ENCODE measurements at regions not wholly inside any gene's neighbourhood (a gene's known extent, or its start where the extent isn't known, plus 50 kb on each side); places are given as distances from the start of the nearest gene placed in this dataset.

GRCh38 chr1:102751111-102751510 lies 357.2 kb downstream of the COL11A1 start:
- DNase-seq (no peak), ATAC-seq (no peak)
- H3K4me3 ChIP-seq, result no peak overlapping the region
- H3K27me3 ChIP-seq, result no peaks in the 10 kb centered on the region
- TF ChIP-seq CTCF (IDR thresholded peaks at IDR 0.05), result no peak
- no peaks in the 10 kb centered on the region for H3K9me3 ChIP-seq
- H3K27ac ChIP-seq, result no peak overlapping the region
- H3K36me3 ChIP-seq, result no peaks in the 10 kb centered on the region
- intact Hi-C loops (cut with DNase I), result loop anchor here (5.0 kb wide), 1 partner anchor 134 kb away; no protein-coding TSS in a partner anchor
- H3K4me1 ChIP-seq, result no peaks in the 10 kb centered on the region

- no peaks in the 10 kb centered on the region for H3K27me3 ChIP-seq
- no peaks in the 10 kb centered on the region for H3K9me3 ChIP-seq
- H3K4me1 ChIP-seq, result no peaks in the 10 kb centered on the region
- DNase-seq (no peak), ATAC-seq (no peak)
- H3K36me3 ChIP-seq, result no peaks in the 10 kb centered on the region
- no peak overlapping the region for H3K4me3 ChIP-seq
- TF ChIP-seq CTCF (IDR thresholded peaks at IDR 0.05), result no peak
- intact Hi-C loops (cut with DNase I), result no loop called here
- H3K27ac ChIP-seq, result no peak overlapping the region
These were observed 365.9 kb downstream of the COL11A1 start for GRCh38 chr1:102742426-102742825.

- no peak overlapping the region for H3K4me3 ChIP-seq
- H3K4me1 ChIP-seq, result no peaks in the 10 kb centered on the region
- DNase-seq, result no peak
- no peaks in the 10 kb centered on the region for H3K27me3 ChIP-seq
- TF ChIP-seq CTCF (IDR thresholded peaks at IDR 0.05), result no peak
- no peak for ATAC-seq
- intact Hi-C loops (cut with DNase I), result no loop called here
- H3K27ac ChIP-seq, result no peak overlapping the region
- no peaks in the 10 kb centered on the region for H3K36me3 ChIP-seq
- H3K9me3 ChIP-seq, result no peaks in the 10 kb centered on the region
These were observed 374.7 kb downstream of the COL11A1 start for GRCh38 chr1:102733491-102734236.

- intact Hi-C loops (cut with DNase I), result no loop called here
- ATAC-seq, result no peak
- no peak for DNase-seq
- H3K9me3 ChIP-seq, result no peaks in the 10 kb centered on the region
- no peak overlapping the region for H3K4me3 ChIP-seq
- TF ChIP-seq CTCF (IDR thresholded peaks at IDR 0.05), result no peak
- H3K27ac ChIP-seq, result no peak overlapping the region
- H3K27me3 ChIP-seq, result no peaks in the 10 kb centered on the region
- no peaks in the 10 kb centered on the region for H3K36me3 ChIP-seq
- no peaks in the 10 kb centered on the region for H3K4me1 ChIP-seq
These were observed 375.4 kb downstream of the COL11A1 start for GRCh38 chr1:102732927-102733326.

GRCh38 chr1:102726417-102726816 lies 381.9 kb downstream of the COL11A1 start:
- DNase-seq (no peak), ATAC-seq (no peak)
- H3K36me3 ChIP-seq, result no peaks in the 10 kb centered on the region
- no peaks in the 10 kb centered on the region for H3K27me3 ChIP-seq
- no peaks in the 10 kb centered on the region for H3K9me3 ChIP-seq
- no peak overlapping the region for H3K27ac ChIP-seq
- TF ChIP-seq CTCF (IDR thresholded peaks at IDR 0.05), result no peak
- intact Hi-C loops (cut with DNase I), result no loop called here
- no peaks in the 10 kb centered on the region for H3K4me1 ChIP-seq
- no peak overlapping the region for H3K4me3 ChIP-seq

GRCh38 chr1:102724741-102725140 lies 383.6 kb downstream of the COL11A1 start:
- DNase-seq (no peak), ATAC-seq (no peak)
- H3K36me3 ChIP-seq, result no peaks in the 10 kb centered on the region
- no peaks in the 10 kb centered on the region for H3K27me3 ChIP-seq
- H3K4me3 ChIP-seq, result no peak overlapping the region
- no peaks in the 10 kb centered on the region for H3K4me1 ChIP-seq
- no peak overlapping the region for H3K27ac ChIP-seq
- no peaks in the 10 kb centered on the region for H3K9me3 ChIP-seq
- intact Hi-C loops (cut with DNase I), result no loop called here
- TF ChIP-seq CTCF (IDR thresholded peaks at IDR 0.05), result no peak

All from upper lobe of right lung (tissue), 1 donor.